Gastroesophageal sphincter (tissue), 4 donors: ENCODE measurements at regions not wholly inside any gene's neighbourhood (a gene's known extent, or its start where the extent isn't known, plus 50 kb on each side); places are given as distances from the start of the nearest gene placed in this dataset.

Experiments
- ATAC-seq: fragments of 150-250 bp; one replicate; pipeline ENCODE4 v1.9.1; 2016; ENCODE audit warnings: mild to moderate bottlenecking, moderate library complexity
- H3K27ac ChIP-seq, 4 donors: fragments of 200-600 bp; sonication (generic) in 3 of 4; 1 replicate in 3 of 4; 2 replicates in 1 of 4; pipeline ENCODE4 v1.5.1; 2016 to 2019
- H3K27me3 ChIP-seq: fragments of 200-600 bp; sonication (generic); one replicate; pipeline ENCODE4 v1.5.1; 2019
- H3K36me3 ChIP-seq, 2 donors: fragments of 200-600 bp; sonication (generic); one replicate each; pipeline ENCODE4 v1.5.1; 2019; ENCODE audit warnings: control low read depth in 1 of 2
- H3K4me1 ChIP-seq, 3 donors: fragments of 200-600 bp; sonication (generic); 1 replicate in 2 of 3; 2 replicates in 1 of 3; pipeline ENCODE4 v1.5.1; 2016 to 2019; ENCODE audit warnings: control low read depth in 2 of 3
- H3K4me3 ChIP-seq, 2 donors: fragments of 200-600 bp; sonication (generic); one replicate each; pipeline ENCODE4 v1.5.1; 2019; ENCODE audit warnings: mild to moderate bottlenecking in 1 of 2, moderate library complexity in 1 of 2
- H3K9me3 ChIP-seq, 3 donors: fragments of 200-600 bp; sonication (generic); one replicate each; pipeline ENCODE4 v1.5.1; 2017 to 2019; ENCODE audit warnings: control low read depth in 2 of 3
- EP300 ChIP-seq: sonication (generic); formaldehyde crosslinking; IDR thresholded peaks from one replicate; pipeline ENCODE4 v1.6.1; 2017; ENCODE audit warnings: antibody characterized with exemption, mild to moderate bottlenecking
- POLR2A ChIP-seq, 2 donors: fragments of 450-650 bp; IDR thresholded peaks; one replicate each; pipeline ENCODE4 v1.6.1; 2017; ENCODE audit warnings: antibody characterized with exemption in 2 of 2, mild to moderate bottlenecking in 2 of 2, moderate library complexity in 1 of 2
- POLR2AphosphoS5 ChIP-seq: sonication (generic); formaldehyde crosslinking; IDR thresholded peaks from one replicate; pipeline ENCODE4 v1.6.1; 2017; ENCODE audit warnings: antibody characterized with exemption
- WGBS, 2 donors: methylation state at CpG; one replicate each; pipeline ENCODE4 v1.1.5; 2018; ENCODE audit warnings: low coverage in 1 of 2; 5-methylcytosine and 5-hydroxymethylcytosine counted together
- TF ChIP-seq, protein P1 (sequence below), 4 experiments: fragments of 200-600 bp in 2 of 4; fragments of 450-650 bp in 2 of 4; sonication (generic) in 1 of 4; IDR thresholded peaks; one replicate each; pipeline ENCODE4 v1.5.1; 2017 to 2019; ENCODE audit warnings: antibody characterized with exemption in 4 of 4, mild to moderate bottlenecking in 2 of 4, moderate library complexity in 2 of 4

- no peak overlapping the region for H3K4me3 ChIP-seq
- peaks cover 0 to 5% (median 0%) of the 10 kb centered on the region in 3 donors for H3K9me3 ChIP-seq
- WGBS, 2 donors = 77 to 85% methylated on average over 2 to 6 of the region's 6 CpGs
- no peak overlapping the region for H3K27ac ChIP-seq
- TF ChIP-seq POLR2A (IDR thresholded peaks at IDR 0.05) (no peak), POLR2AphosphoS5 (no peak)
- TF ChIP-seq, protein P1, sequence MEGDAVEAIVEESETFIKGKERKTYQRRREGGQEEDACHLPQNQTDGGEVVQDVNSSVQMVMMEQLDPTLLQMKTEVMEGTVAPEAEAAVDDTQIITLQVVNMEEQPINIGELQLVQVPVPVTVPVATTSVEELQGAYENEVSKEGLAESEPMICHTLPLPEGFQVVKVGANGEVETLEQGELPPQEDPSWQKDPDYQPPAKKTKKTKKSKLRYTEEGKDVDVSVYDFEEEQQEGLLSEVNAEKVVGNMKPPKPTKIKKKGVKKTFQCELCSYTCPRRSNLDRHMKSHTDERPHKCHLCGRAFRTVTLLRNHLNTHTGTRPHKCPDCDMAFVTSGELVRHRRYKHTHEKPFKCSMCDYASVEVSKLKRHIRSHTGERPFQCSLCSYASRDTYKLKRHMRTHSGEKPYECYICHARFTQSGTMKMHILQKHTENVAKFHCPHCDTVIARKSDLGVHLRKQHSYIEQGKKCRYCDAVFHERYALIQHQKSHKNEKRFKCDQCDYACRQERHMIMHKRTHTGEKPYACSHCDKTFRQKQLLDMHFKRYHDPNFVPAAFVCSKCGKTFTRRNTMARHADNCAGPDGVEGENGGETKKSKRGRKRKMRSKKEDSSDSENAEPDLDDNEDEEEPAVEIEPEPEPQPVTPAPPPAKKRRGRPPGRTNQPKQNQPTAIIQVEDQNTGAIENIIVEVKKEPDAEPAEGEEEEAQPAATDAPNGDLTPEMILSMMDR (IDR thresholded peaks at IDR 0.05) = no peak
- H3K27me3 ChIP-seq = no peaks in the 10 kb centered on the region
- no peaks in the 10 kb centered on the region for H3K4me1 ChIP-seq
- no peak for ATAC-seq
- no peaks in the 10 kb centered on the region for H3K36me3 ChIP-seq
Measured at GRCh38 chr11:110818032-110818687, 105.9 kb upstream of the ARHGAP20 start.

DNA sequence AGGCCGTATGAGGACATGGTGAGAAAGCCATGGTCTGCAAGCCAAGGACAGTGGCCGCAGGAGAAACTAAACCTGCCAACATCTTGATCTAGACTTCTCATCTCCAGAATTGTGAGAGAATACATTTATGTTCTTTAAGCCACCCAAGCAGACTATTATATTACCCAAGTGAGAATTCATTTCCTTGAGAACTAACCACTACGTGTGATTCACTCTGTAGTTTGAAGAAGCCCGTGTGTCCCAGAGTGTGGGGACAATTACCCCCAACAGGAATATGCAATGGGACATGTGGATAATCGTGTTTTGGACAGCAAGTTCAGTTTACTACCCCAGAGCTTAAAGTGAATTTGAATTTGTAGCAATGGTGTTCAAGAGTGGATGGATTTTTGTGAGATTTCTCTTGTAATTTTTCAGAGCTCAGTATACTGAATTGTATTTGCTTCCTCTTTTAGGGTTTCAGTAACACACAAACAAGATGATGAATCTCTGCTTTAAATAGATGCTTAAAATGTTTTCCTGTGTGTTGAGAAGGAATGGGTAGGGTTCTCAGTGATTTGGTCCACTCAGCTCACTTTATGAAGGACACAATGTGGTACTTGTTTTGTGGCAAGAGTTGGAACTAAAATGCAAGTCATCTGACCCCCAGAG, 100.0 kb upstream of the ARHGAP20 start:
- no peaks in the 10 kb centered on the region for H3K4me1 ChIP-seq
- no peak overlapping the region for H3K27ac ChIP-seq
- H3K27me3 ChIP-seq = no peaks in the 10 kb centered on the region
- TF ChIP-seq POLR2A (IDR thresholded peaks at IDR 0.05) (no peak), POLR2AphosphoS5 (no peak), EP300 (no peak)
- TF ChIP-seq, protein P1 (IDR thresholded peaks at IDR 0.05) = no peak
- H3K36me3 ChIP-seq = no peaks in the 10 kb centered on the region
- no peak overlapping the region for H3K4me3 ChIP-seq
- ATAC-seq = no peak
- peaks cover 0 to 5% (median 0%) of the 10 kb centered on the region in 3 donors for H3K9me3 ChIP-seq
- WGBS, 2 donors = 72 to 91% methylated on average over 4 to 5 of the region's 5 CpGs

GRCh38 chr11:110809417-110810199, 97.4 kb upstream of the ARHGAP20 start:
- TF ChIP-seq EP300 = no peak
- no peak for TF ChIP-seq POLR2A (IDR thresholded peaks at IDR 0.05)
- no peak for TF ChIP-seq POLR2AphosphoS5
- TF ChIP-seq, protein P1 (IDR thresholded peaks at IDR 0.05) = no peak
- H3K36me3 ChIP-seq = no peaks in the 10 kb centered on the region
- H3K4me1 ChIP-seq = no peaks in the 10 kb centered on the region
- H3K4me3 ChIP-seq = no peak overlapping the region
- H3K27ac ChIP-seq = no peak overlapping the region
- WGBS, 2 donors = 78 to 93% methylated on average over 6 of the region's 6 CpGs
- no peak for ATAC-seq
- no peaks in the 10 kb centered on the region for H3K9me3 ChIP-seq
- H3K27me3 ChIP-seq = no peaks in the 10 kb centered on the region

DNA sequence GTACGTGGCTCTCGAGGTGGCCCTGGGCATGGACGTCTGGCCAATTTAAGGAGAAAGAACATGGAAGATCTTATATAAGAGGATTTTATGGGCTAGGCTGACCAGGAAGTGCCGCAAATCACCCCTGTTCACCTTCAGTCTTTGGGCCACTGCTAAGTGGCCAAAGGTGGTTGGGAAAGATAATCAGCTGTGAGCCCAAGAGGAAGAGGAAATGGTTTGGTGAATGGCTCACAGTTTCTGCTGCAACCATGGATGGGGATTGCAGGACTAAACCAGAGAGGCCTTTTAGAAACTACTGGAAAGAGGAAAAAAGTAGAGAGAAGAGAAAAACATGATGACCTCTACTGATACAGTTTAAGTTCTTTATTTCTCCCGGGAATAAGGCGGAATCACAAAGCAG, 96.0 kb upstream of the ARHGAP20 start:
- Histone ChIP-seq H3K27me3 (no peaks in the 10 kb centered on the region), H3K36me3 (no peaks in the 10 kb centered on the region), H3K27ac (no peak overlapping the region), H3K9me3 (no peaks in the 10 kb centered on the region), H3K4me1 (no peaks in the 10 kb centered on the region), H3K4me3 (no peak overlapping the region)
- TF ChIP-seq, protein P1 (IDR thresholded peaks at IDR 0.05) = no peak
- ATAC-seq = no peak
- WGBS, 2 donors = 94 to 95% methylated on average over 5 to 6 of the region's 6 CpGs
